ENCODE measurements at regions not wholly inside any gene's neighbourhood (a gene's known extent, or its start where the extent isn't known, plus 50 kb on each side); places are given as distances from the start of the nearest gene placed in this dataset.

- DNase-seq: no peak
Observed at GRCh38 chr11:19661827-19662226, 50.8 kb upstream of the NAV2 start.

GRCh38 chr11:19660076-19660475, 52.6 kb upstream of the NAV2 start:
- no peak for DNase-seq

GRCh38 chr11:19659529-19659928, 53.1 kb upstream of the NAV2 start:
- no peak for DNase-seq

- DNase-seq: no peak
Observed at GRCh38 chr11:19658344-19658743, 54.3 kb upstream of the NAV2 start.

GRCh38 chr11:19656140-19656541, 56.5 kb upstream of the NAV2 start:
- no peak for DNase-seq

GRCh38 chr11:19652623-19653375, 59.8 kb upstream of the NAV2 start:
- no peak for DNase-seq

- DNase-seq: no peak
Observed at GRCh38 chr11:19651653-19652052, 61.0 kb upstream of the NAV2 start.

- no peak for DNase-seq
Observed at GRCh38 chr11:19651028-19651427, 61.6 kb upstream of the NAV2 start.

- no peak for DNase-seq
Observed at GRCh38 chr11:19650467-19650866, 62.2 kb upstream of the NAV2 start.

- no peak for DNase-seq
Observed at GRCh38 chr11:19649751-19650150, 62.9 kb upstream of the NAV2 start.

- no peak for DNase-seq
Observed at GRCh38 chr11:19648321-19648720, 64.3 kb upstream of the NAV2 start.

GRCh38 chr11:19647816-19648215, 64.8 kb upstream of the NAV2 start:
- no peak for DNase-seq

GRCh38 chr11:19646921-19647320, 65.7 kb upstream of the NAV2 start:
- DNase-seq: no peak

- DNase-seq: no peak
Observed at GRCh38 chr11:19646308-19646707, 66.3 kb upstream of the NAV2 start.

GRCh38 chr11:19644316-19644715, 68.3 kb upstream of the NAV2 start:
- DNase-seq: no peak

- no peak for DNase-seq
Observed at GRCh38 chr11:19642185-19643158, 70.2 kb upstream of the NAV2 start.

- no peak for DNase-seq
Observed at GRCh38 chr11:19639603-19640105, 73.0 kb upstream of the NAV2 start.

GRCh38 chr11:19635332-19635731, 77.3 kb upstream of the NAV2 start:
- DNase-seq: no peak

GRCh38 chr11:19633276-19633675, 79.4 kb upstream of the NAV2 start:
- DNase-seq: no peak

GRCh38 chr11:19632499-19632834, 80.2 kb upstream of the NAV2 start:
- DNase-seq: no peak

GRCh38 chr11:19631712-19632498, 80.7 kb upstream of the NAV2 start:
- no peak for DNase-seq

GRCh38 chr11:19628018-19628417, 84.6 kb upstream of the NAV2 start:
- no peak for DNase-seq

- no peak for DNase-seq
Observed at GRCh38 chr11:19627566-19627965, 85.1 kb upstream of the NAV2 start.

Measured in hindlimb muscle (tissue), 1 donor.